Osteoblast (primary cell): ENCODE measurements at regions not wholly inside any gene's neighbourhood (a gene's known extent, or its start where the extent isn't known, plus 50 kb on each side); places are given as distances from the start of the nearest gene placed in this dataset.

Experiments used
- DNase-seq: peaks from one replicate; pipeline ENCODE4 v3.0.0; 2011; ENCODE audit warnings: low spot score, mixed read lengths; ENCODE audit not compliant: insufficient read length; ENCODE audit errors: missing footprints
- H2AFZ ChIP-seq: 2 replicates; pipeline ENCODE4 v1.6.0; 2011; ENCODE audit warnings: mild to moderate bottlenecking, low read length
- H3K27ac ChIP-seq: 2 replicates; pipeline ENCODE4 v1.5.1; 2011; ENCODE audit warnings: mild to moderate bottlenecking, low read depth, low read length, moderate library complexity
- H3K27me3 ChIP-seq: 2 replicates; pipeline ENCODE4 v1.6.0; 2012; ENCODE audit warnings: mild to moderate bottlenecking, control low read depth, inconsistent platforms, low read length, moderate library complexity; ENCODE audit not compliant: insufficient read depth
- H3K36me3 ChIP-seq: 2 replicates; pipeline ENCODE4 v1.5.1; 2011; ENCODE audit warnings: mild to moderate bottlenecking, low read length, control low read depth, moderate library complexity; ENCODE audit not compliant: insufficient read depth
- H3K4me1 ChIP-seq: 2 replicates; pipeline ENCODE4 v1.5.1; 2011; ENCODE audit warnings: mild to moderate bottlenecking, low read length, control low read depth, moderate library complexity; ENCODE audit not compliant: insufficient read depth
- H3K4me2 ChIP-seq: 2 replicates; pipeline ENCODE4 v1.6.0; 2011; ENCODE audit warnings: mild to moderate bottlenecking, low read length; ENCODE audit not compliant: insufficient read depth
- H3K4me3 ChIP-seq: fragments of 200-600 bp; sonication (generic); 3 replicates; pipeline ENCODE4 v1.5.1; 2012; ENCODE audit warnings: mild to moderate bottlenecking, low read length, inconsistent platforms; ENCODE audit not compliant: insufficient read depth
- H3K79me2 ChIP-seq: 2 replicates; pipeline ENCODE4 v1.6.0; 2012; ENCODE audit warnings: mild to moderate bottlenecking, low read length, control low read depth, inconsistent platforms; ENCODE audit not compliant: insufficient read depth
- H3K9me3 ChIP-seq: 2 replicates; pipeline ENCODE4 v1.5.1; 2011; ENCODE audit warnings: low read depth, low read length, control low read depth
- H4K20me1 ChIP-seq: 2 replicates; pipeline ENCODE4 v1.6.0; 2012; ENCODE audit warnings: mild to moderate bottlenecking, low read length, control low read depth; ENCODE audit not compliant: insufficient read depth
- TF ChIP-seq, protein P1 (sequence below): IDR thresholded peaks from 2 replicates; pipeline ENCODE4 v1.5.1; 2011; ENCODE audit warnings: mild to moderate bottlenecking, low read depth, low read length, moderate library complexity; ENCODE audit errors: extremely low read depth

DNA sequence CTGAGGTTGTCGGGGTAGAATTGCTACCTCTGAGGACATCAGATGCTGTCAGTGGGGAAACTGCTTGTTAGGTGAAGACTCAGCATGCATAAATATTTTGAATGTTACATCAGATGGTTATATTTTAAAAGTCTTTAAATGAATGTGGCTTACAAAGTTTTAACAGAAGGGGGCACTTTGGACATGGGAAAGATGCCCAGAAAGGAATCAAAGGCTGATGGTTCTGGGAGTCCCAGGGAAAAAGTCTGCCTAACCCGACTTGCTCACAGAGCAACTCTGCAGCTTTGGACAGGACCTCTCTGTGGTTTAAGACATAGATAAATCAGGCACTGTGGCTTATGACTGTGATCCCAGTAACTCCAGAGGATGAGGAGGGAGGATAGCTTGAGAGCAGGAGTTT lies 474.9 kb downstream of the ATP23 start:
- Histone ChIP-seq H3K9me3 (no peaks in the 10 kb centered on the region), H3K4me3 (no peak overlapping the region), H3K4me1 (peaks cover 58% of the 10 kb centered on the region), H3K4me2 (no peak overlapping the region), H4K20me1 (no peaks in the 10 kb centered on the region), H3K36me3 (no peaks in the 10 kb centered on the region), H2AFZ (peak overlapping the region; percentile 56), H3K27me3 (no peaks in the 10 kb centered on the region), H3K27ac (peak overlapping the region; percentile 80), H3K79me2 (no peaks in the 10 kb centered on the region)
- peak; percentile 36 for DNase-seq
- TF ChIP-seq, protein P1, sequence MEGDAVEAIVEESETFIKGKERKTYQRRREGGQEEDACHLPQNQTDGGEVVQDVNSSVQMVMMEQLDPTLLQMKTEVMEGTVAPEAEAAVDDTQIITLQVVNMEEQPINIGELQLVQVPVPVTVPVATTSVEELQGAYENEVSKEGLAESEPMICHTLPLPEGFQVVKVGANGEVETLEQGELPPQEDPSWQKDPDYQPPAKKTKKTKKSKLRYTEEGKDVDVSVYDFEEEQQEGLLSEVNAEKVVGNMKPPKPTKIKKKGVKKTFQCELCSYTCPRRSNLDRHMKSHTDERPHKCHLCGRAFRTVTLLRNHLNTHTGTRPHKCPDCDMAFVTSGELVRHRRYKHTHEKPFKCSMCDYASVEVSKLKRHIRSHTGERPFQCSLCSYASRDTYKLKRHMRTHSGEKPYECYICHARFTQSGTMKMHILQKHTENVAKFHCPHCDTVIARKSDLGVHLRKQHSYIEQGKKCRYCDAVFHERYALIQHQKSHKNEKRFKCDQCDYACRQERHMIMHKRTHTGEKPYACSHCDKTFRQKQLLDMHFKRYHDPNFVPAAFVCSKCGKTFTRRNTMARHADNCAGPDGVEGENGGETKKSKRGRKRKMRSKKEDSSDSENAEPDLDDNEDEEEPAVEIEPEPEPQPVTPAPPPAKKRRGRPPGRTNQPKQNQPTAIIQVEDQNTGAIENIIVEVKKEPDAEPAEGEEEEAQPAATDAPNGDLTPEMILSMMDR = peak; percentile 57

DNA sequence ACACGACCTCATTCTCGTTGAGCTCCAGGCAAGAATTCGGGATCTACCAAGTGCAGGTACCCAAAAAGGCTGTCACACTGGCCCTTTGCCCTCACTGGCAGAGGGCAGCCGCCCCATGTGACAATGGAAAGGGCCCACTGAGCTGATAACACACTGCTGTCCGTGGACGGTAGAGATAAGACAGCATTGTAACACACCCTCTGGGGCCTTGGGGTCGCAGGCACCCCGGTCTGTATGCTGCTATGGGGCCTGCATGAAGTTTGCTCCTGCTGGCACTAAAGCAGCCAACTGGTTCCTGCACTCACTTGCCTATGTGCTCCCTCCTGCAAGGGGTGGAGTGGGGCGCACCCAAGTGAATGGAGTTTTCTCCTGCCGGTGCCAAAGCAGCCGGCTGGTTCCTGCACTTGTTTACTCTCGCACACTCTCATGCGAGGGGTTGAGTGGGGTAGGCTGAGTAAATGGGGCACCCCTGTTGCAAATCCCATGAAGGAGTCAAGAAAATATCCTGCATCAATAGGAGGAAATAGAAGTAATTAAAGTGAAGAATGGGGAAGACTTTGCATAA lies 477.9 kb downstream of the ATP23 start:
- DNase-seq = no peak
- Histone ChIP-seq H3K79me2 (no peaks in the 10 kb centered on the region), H3K27ac (peak overlapping the region; percentile 67), H4K20me1 (no peaks in the 10 kb centered on the region), H3K4me3 (no peak overlapping the region), H3K4me2 (no peak overlapping the region), H3K27me3 (no peaks in the 10 kb centered on the region), H2AFZ (no peak overlapping the region), H3K36me3 (no peaks in the 10 kb centered on the region), H3K4me1 (peaks cover 40% of the 10 kb centered on the region), H3K9me3 (no peaks in the 10 kb centered on the region)
- TF ChIP-seq, protein P1 = no peak

DNA sequence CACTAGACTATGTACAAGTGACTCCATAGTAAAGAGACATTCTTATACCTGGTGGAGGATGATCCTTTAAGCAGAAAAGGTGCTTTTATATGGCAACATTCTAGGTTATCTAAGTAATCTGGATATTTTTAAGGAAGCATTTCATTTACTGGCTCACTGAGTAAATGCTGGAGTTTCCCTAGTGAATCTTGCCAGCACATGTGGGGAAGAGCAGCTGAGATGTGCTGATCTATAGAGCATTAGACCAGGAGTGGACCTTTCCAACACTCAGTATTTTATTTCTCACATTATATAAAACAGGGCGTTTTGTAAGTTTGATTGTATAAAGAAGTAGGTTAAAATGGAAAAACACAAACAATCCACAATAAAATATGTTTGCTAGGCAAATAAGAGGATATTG lies 478.5 kb downstream of the ATP23 start:
- no peaks in the 10 kb centered on the region for H4K20me1 ChIP-seq
- DNase-seq = peak; percentile 17
- no peaks in the 10 kb centered on the region for H3K79me2 ChIP-seq
- H3K4me2 ChIP-seq = peak overlapping the region; percentile 35
- no peaks in the 10 kb centered on the region for H3K9me3 ChIP-seq
- H2AFZ ChIP-seq = no peak overlapping the region
- no peaks in the 10 kb centered on the region for H3K27me3 ChIP-seq
- H3K4me1 ChIP-seq = peaks cover 40% of the 10 kb centered on the region
- no peaks in the 10 kb centered on the region for H3K36me3 ChIP-seq
- H3K27ac ChIP-seq = peak overlapping the region; percentile 67
- no peak overlapping the region for H3K4me3 ChIP-seq
- TF ChIP-seq, protein P1 = no peak

DNA sequence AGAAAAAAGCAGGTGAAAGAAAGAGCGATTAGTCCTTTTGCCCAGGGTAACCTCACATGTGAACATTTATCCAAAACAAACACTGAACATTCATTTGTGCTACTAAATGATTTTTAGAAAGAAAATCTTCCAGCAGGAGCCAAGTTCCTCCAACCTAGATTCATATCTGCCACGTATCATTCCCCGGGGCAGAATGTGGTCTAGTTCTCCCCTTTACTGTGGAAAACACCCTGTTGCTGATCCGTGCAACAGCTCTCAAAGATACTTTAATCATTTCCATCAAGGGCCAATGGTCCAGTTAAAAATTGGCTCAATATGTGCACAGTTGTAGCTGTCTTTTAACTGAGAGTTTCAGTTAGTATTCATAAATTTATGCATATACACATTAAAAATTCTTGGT lies 479.1 kb downstream of the ATP23 start:
- Histone ChIP-seq H3K36me3 (no peaks in the 10 kb centered on the region), H4K20me1 (no peaks in the 10 kb centered on the region), H3K27ac (peak overlapping the region; percentile 67), H2AFZ (peak overlapping the region; percentile 45), H3K9me3 (no peaks in the 10 kb centered on the region), H3K4me3 (no peak overlapping the region), H3K27me3 (no peaks in the 10 kb centered on the region), H3K79me2 (no peaks in the 10 kb centered on the region), H3K4me2 (peak overlapping the region; percentile 35), H3K4me1 (peaks cover 40% of the 10 kb centered on the region)
- peak; percentile 39 for DNase-seq
- TF ChIP-seq, protein P1 = no peak
